Activated CD4-positive, alpha-beta T cell treated with anti-CD3 and anti-CD28 coated beads for 48 hours (primary cell): ENCODE measurements at regions not wholly inside any gene's neighbourhood (a gene's known extent, or its start where the extent isn't known, plus 50 kb on each side); places are given as distances from the start of the nearest gene placed in this dataset.

Experiments
- DNase-seq: peaks from one replicate; pipeline ENCODE4 v3.0.0-alpha.2; 2020

GRCh38 chr5:128749136-128749898, 211.3 kb upstream of the FBN2 start:
- no peak for DNase-seq

- DNase-seq: no peak
Observed at GRCh38 chr5:128750155-128750554, 212.1 kb upstream of the FBN2 start.

- DNase-seq: no peak
Observed at GRCh38 chr5:128757196-128757959, 207.9 kb upstream of the SLC27A6 start.

- DNase-seq: no peak
Observed at GRCh38 chr5:128762661-128763306, 202.5 kb upstream of the SLC27A6 start.

GRCh38 chr5:128763321-128763720, 202.0 kb upstream of the SLC27A6 start:
- no peak for DNase-seq

GRCh38 chr5:128764601-128765310, 200.5 kb upstream of the SLC27A6 start:
- DNase-seq: no peak

GRCh38 chr5:128765448-128766061, 199.7 kb upstream of the SLC27A6 start:
- DNase-seq: no peak

GRCh38 chr5:128766406-128766805, 198.9 kb upstream of the SLC27A6 start:
- no peak for DNase-seq

GRCh38 chr5:128770907-128771306, 194.4 kb upstream of the SLC27A6 start:
- no peak for DNase-seq

- no peak for DNase-seq
Observed at GRCh38 chr5:128772356-128772755, 192.9 kb upstream of the SLC27A6 start.

- DNase-seq: no peak
Observed at GRCh38 chr5:128773378-128773777, 191.9 kb upstream of the SLC27A6 start.

- no peak for DNase-seq
Observed at GRCh38 chr5:128774605-128775004, 190.7 kb upstream of the SLC27A6 start.

GRCh38 chr5:128775558-128775957, 189.7 kb upstream of the SLC27A6 start:
- no peak for DNase-seq

GRCh38 chr5:128777052-128777451, 188.2 kb upstream of the SLC27A6 start:
- DNase-seq: no peak

GRCh38 chr5:128778474-128778873, 186.8 kb upstream of the SLC27A6 start:
- no peak for DNase-seq

GRCh38 chr5:128782446-128782845, 182.8 kb upstream of the SLC27A6 start:
- DNase-seq: no peak

GRCh38 chr5:128784726-128785125, 180.6 kb upstream of the SLC27A6 start:
- DNase-seq: no peak

- DNase-seq: no peak
Observed at GRCh38 chr5:128791312-128791711, 174.0 kb upstream of the SLC27A6 start.

GRCh38 chr5:128796506-128796905, 168.8 kb upstream of the SLC27A6 start:
- no peak for DNase-seq

- DNase-seq: no peak
Observed at GRCh38 chr5:128798871-128799270, 166.4 kb upstream of the SLC27A6 start.

- no peak for DNase-seq
Observed at GRCh38 chr5:128799945-128800344, 165.3 kb upstream of the SLC27A6 start.

- no peak for DNase-seq
Observed at GRCh38 chr5:128800377-128800776, 164.9 kb upstream of the SLC27A6 start.
